Breast epithelium (tissue), 3 donors: ENCODE measurements at regions not wholly inside any gene's neighbourhood (a gene's known extent, or its start where the extent isn't known, plus 50 kb on each side); places are given as distances from the start of the nearest gene placed in this dataset.

Experiments
- POLR2A ChIP-seq: fragments of 450-650 bp; IDR thresholded peaks from one replicate; pipeline ENCODE4 v1.6.1; 2016; ENCODE audit warnings: antibody characterized with exemption, mild to moderate bottlenecking, moderate library complexity
- POLR2AphosphoS5 ChIP-seq, 3 donors: sonication (generic); formaldehyde crosslinking; IDR thresholded peaks; one replicate each; pipeline ENCODE4 v1.6.1; 2017; ENCODE audit warnings: antibody characterized with exemption in 3 of 3
- TF ChIP-seq, protein P1 (sequence below), 3 donors: fragments of 450-650 bp; IDR thresholded peaks; one replicate each; pipeline ENCODE4 v1.5.1; 2016 to 2017; ENCODE audit warnings: antibody characterized with exemption in 3 of 3, mild to moderate bottlenecking in 3 of 3, moderate library complexity in 3 of 3

DNA sequence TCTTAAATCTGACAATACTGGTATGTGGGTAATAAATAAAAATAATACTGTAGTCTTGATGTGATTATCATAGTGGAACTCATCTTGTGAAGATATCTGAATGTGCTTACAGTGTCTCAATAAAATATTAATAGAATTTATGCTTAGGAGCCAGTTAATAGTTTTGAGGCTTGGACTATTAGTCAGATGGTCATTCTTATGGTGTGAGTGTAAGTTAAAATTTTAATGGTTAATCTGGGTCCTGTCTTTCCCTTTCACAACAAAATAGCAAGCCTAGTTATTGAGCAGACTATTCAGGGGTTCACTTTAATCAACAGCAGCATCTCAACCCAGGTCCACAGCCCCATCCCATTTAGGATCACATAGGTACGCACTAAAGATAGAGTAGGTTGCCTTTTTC is 138.9 kb downstream of the HAUS1 start:
- TF ChIP-seq, protein P1, sequence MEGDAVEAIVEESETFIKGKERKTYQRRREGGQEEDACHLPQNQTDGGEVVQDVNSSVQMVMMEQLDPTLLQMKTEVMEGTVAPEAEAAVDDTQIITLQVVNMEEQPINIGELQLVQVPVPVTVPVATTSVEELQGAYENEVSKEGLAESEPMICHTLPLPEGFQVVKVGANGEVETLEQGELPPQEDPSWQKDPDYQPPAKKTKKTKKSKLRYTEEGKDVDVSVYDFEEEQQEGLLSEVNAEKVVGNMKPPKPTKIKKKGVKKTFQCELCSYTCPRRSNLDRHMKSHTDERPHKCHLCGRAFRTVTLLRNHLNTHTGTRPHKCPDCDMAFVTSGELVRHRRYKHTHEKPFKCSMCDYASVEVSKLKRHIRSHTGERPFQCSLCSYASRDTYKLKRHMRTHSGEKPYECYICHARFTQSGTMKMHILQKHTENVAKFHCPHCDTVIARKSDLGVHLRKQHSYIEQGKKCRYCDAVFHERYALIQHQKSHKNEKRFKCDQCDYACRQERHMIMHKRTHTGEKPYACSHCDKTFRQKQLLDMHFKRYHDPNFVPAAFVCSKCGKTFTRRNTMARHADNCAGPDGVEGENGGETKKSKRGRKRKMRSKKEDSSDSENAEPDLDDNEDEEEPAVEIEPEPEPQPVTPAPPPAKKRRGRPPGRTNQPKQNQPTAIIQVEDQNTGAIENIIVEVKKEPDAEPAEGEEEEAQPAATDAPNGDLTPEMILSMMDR (IDR thresholded peaks at IDR 0.05), result no peak
- no peak for TF ChIP-seq POLR2A
- TF ChIP-seq POLR2AphosphoS5 (IDR thresholded peaks at IDR 0.05), result no peak
